Stimulated activated CD8-positive, alpha-beta memory T cell treated with anti-CD3 and anti-CD28 coated beads, Interleukin-4, amount 100 ng/mL, for 4 hours (primary cell): ENCODE measurements at regions not wholly inside any gene's neighbourhood (a gene's known extent, or its start where the extent isn't known, plus 50 kb on each side); places are given as distances from the start of the nearest gene placed in this dataset.
"Not testable (repeated sequence)": the region's sequence is repeated elsewhere in the genome, so short reads cannot be mapped to it uniquely, and the experiment has no call there.

Experiments
- DNase-seq, 2 donors: peaks; one replicate each; pipeline ENCODE4 v3.0.0-alpha.2; 2020; ENCODE audit warnings: low read depth in 2 of 2, low spot score in 1 of 2

DNA sequence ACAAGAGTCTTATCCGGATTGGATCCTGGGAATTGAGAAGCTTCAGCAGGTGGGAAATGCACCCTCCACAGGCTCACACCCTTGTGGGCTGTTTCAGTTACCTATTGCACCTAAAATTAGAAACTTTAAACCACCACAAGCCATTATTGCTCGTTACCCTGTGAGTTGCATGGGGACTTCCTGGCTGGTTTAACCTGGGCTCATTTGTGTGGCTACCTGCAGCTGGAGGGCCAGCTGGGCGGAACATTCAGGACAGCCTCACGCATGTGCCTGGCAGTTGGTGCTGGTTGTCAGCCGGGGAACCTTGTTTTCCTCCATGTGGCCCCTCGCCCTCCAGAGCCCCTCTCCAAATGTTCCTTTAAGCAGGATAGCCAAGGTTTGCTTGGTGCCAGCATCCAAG lies 118.5 kb upstream of the DEFB108B start:
- DNase-seq = not testable (repeated sequence)

DNA sequence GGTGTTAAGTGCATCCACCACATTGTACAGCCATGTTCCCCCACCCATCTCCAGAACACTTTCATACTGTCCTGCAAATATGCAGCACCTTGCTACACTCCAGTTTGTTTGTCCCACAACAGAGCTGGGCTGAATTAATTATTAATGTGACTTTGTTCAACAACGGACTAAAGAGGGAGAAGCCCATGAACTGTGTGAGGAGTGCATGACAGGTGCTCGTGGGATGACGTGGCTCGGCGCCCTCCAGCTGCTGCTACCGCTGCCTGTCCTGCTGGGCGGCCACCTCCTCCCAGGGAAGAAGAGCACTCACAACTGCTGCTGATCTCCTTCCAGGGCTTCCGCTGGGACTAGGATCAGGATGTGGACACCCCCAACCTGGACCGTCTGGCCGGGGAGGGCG lies 111.2 kb upstream of the DEFB108B start:
- not testable (repeated sequence) for DNase-seq

DNA sequence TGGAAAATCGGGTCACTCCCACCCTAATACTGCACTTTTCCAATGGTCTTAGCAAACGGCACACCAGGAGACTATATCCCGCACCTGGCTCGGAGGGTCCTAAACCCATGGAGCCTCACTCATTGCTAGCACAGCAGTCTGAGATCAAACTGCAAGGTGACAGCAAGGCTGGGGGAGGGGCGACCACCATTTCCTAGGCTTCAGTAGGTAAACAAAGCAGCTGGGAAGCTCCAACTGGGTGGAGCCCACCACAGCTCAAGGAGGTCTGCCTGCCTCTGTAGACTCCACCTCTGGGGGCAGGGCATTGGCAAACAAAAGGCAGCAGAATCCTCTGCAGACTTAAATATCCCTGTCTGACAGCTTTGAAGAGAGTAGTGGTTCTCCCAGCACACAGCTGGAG lies 109.0 kb upstream of the DEFB108B start:
- DNase-seq = not testable (repeated sequence)

DNA sequence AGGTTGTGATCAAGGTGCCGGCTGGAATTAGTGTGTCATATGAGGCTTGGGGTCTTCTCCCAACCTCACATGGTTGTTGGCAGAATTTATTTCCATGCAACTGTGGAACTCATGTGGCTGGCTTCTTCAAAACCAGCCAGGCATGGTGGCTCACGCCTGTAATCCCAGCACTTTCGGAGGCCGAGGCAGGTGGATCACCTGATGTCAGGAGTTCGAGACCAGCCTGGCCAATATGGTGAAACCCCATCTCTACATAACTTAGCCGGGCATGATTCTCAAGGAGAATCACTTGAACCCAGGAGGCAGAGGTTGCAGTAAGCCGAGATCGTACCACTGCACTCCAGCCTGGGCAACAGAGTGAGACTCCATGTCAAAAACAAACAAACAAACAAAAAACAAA lies 102.3 kb upstream of the DEFB108B start:
- not testable (repeated sequence) for DNase-seq

- not testable (repeated sequence) for DNase-seq
These were observed 98.6 kb upstream of the DEFB108B start for GRCh38 chr11:71734368-71734767.

GRCh38 chr11:71738317-71738716 lies 94.7 kb upstream of the DEFB108B start:
- not testable (repeated sequence) for DNase-seq

DNA sequence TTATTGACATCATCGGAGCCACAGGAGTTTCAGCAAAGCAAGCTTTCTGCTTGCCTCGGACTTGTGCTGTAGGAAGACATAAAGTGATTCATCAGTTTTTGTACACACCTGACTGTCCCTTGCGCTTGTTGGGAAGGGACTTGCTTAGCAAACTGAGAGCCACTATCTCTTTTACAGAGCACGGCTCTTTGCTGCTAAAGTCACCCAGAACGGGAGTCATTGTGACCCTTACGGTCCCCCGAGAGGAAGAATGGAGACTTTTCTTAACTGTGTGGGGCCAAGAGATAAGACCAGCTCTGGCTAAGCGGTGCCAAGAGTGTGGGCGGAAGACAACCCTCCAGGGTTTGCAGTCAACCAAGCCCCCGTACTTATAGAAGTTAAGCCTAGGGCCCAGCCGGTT lies 89.6 kb upstream of the DEFB108B start:
- DNase-seq = not testable (repeated sequence)

- DNase-seq = not testable (repeated sequence)
These were observed 87.3 kb upstream of the DEFB108B start for GRCh38 chr11:71745656-71746055.

DNA sequence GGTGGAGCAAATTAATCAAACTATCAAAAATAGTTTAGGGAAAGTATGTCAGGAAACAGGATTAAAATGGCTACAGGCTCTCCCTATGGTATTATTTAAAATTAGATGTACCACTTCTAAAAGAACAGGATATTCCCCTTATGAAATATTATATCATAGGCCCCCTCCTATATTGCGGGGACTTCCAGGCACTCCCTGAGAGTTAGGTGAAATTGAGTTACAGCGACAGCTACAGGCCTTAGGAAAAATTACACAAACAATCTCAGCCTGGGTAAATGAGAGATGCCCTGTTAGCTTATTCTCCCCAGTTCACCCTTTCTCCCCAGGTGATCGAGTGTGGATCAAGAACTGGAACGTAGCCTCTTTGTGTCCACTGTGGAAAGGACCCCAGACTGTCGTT lies 86.7 kb upstream of the DEFB108B start:
- DNase-seq = not testable (repeated sequence)

DNA sequence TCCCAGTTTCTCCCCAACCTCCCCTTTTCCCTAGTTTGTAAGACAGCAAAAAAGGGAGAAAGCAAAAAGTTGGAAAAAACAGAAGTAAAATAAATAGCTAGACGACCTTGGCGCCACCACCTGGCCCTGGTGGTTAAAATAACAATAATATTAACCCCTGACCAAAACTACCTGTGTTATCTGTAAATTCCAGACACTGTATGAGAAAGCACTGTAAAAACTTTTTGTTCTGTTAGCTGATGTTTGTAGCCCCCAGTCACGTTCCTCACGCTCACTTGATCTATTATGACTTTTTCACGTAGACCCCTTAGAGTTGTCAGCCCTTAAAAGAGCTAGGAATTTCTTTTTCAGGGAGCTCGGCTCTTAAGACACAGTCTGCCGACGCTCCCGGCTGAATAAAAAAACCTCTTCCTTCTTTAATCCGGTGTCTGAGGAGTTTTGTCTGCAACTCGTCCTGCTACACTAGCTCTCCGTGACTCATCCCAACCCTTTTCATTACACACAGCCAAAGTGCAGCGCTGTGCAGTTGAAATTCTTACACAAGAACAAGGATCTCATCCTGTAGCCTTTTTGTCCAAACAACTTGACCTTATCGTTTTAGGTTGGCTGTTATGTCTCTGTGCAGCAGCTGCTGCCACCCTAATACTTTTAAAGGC lies 83.9 kb upstream of the DEFB108B start:
- not testable (repeated sequence) for DNase-seq

GRCh38 chr11:71750908-71751307 lies 82.1 kb upstream of the DEFB108B start:
- DNase-seq = not testable (repeated sequence)

GRCh38 chr11:71764695-71765491 lies 68.1 kb upstream of the DEFB108B start:
- DNase-seq = not testable (repeated sequence)

- DNase-seq = not testable (repeated sequence)
These were observed 66.0 kb upstream of the DEFB108B start for GRCh38 chr11:71767016-71767415.

DNA sequence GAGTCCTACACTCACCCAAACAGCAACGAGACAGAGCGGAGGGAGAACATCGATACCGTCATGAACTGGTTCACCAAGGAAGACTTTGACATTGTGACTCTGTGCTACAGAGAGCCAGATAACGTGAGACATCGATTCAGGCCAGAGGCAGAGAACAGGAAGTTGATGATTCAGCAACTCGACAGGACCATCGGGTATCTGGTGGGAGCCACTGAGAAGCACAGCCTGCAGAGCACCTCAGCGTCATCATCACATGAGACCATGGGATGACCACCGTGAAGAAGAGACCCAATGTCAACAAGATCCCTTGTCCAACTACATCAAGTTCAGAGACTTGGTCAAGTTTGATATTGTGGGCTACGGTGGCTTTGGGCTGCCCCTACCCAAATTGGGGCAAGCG lies 60.8 kb upstream of the DEFB108B start:
- not testable (repeated sequence) for DNase-seq

DNA sequence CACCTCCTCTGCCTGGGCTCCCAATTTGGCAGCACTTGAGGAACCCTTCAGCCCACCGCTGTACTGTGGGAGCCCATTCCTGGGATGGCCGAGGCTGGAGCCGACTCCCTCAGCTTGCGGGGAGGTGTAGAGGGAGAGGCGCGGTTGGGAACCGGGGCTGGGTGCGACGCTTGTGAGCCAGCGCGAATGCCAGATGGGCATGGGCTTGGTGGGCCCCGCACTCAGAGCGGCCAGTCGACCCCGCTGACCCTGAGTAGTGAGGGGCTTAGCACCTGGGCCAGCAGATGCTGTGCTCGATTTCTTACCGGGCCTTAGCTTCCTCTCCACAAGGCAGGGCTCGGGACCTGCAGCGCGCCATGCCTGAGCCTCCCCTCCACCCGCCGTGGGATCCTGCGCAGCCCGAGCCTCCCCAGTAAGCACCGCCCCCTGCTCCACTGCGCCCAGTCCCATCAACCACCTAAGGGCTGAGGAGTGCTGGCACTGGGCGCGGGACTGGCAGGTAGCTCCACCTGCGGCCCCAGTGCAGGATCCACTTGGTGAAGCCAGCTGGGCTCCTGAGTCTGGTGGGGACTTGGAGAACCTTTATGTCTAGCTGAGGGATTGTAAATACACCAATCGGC lies 58.3 kb upstream of the DEFB108B start:
- no peak for DNase-seq

- not testable (repeated sequence) for DNase-seq
These were observed 52.9 kb upstream of the DEFB108B start for GRCh38 chr11:71780116-71780515.

DNA sequence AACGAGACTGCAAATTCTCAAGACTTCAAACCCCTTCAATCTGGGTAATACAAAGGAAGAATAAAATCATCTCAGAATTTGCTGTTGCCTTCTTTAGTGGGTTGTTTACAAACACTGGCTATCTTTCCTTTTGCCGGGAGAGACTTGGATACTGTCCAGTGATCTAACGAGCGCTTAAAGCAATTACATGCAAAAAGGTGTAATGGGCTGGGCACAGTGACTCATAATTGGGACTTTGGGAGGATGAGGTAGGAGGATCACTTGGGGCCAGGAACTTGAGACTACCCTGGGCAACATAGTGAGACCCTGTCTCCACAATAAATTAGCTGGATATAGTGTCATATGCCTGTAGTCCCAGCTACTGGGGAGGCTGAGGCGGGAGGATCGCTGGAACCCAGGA lies 52.2 kb upstream of the DEFB108B start:
- not testable (repeated sequence) for DNase-seq

DNA sequence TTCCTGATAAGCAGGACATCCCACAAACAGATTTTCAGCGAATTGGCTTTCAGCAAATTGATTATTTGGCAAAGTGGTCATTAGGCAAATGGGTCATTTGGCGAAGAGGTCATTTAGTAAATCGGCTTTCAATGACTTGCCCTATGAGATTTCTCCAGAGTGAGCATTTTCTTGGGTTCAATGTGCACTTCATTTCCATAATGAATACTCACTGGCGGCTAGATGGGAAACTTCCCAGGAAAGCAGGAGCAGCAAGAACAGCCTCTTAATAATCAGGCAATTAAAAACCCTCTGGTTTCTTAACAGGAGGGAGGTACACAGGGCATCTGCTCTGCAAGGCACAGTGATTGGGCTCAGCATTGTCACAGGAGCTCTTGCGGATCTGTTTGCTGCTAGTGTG lies 51.5 kb upstream of the DEFB108B start:
- DNase-seq = not testable (repeated sequence)

GRCh38 chr11:71782229-71782861 lies 50.7 kb upstream of the DEFB108B start:
- DNase-seq = not testable (repeated sequence)

DNA sequence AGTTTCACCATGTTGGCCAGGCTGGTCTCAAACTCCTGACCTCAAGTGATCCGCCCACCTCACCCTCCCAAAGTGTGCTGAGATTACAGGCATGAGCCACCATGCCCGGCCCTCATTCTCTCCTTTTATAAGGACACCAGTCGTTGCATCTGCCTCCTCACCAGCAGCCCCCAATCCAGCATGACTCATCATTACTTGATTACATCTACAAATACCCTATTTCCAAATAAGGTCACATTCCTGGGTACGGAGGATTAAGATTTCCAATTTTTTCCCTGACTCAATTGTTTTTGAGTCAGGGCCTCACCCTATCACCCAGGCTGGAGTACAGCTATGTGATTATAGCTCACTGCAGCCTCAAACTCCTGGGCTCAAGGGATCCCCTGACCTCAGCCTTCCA lies 49.8 kb upstream of the DEFB108B start:
- not testable (repeated sequence) for DNase-seq
